ENCODE measurements at regions not wholly inside any gene's neighbourhood (a gene's known extent, or its start where the extent isn't known, plus 50 kb on each side); places are given as distances from the start of the nearest gene placed in this dataset.
A peak's percentile ranks its signal among the peaks of the same experiment; 100 is the strongest.

DNA sequence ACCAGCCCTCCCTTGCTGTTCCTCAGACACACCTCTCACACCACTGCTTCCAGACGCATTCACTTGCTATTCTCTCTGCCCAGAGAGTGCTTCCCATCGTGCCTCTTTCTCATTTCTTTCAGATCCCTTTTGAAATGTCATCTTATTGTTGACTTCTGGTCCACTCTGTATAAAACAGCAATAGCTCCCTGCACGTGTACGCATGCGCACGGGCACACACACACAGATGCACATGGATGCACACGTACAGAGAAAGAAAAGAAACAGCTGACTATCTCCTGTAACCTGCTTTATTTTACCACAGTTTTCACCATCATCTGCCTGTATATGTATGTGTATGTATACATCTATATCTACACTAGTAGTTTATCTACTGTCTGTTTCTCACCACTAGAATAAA lies 285.9 kb upstream of the NR5A2 start:
- Histone ChIP-seq H3K36me3 (ENCODE audit: control insufficient read depth in 2 of 2, extremely low read depth in 1 of 2, insufficient read depth in 1 of 2, low read length in 1 of 2) (no peaks in the 10 kb centered on the region), H3K27me3 (replicated peaks in 1 of 2; ENCODE audit: control insufficient read depth in 2 of 2, extremely low read depth in 1 of 2, insufficient read depth in 2 of 2, low read length in 1 of 2) (peaks cover 0 to 8% of the 10 kb centered on the region in 2 experiments), H3K27ac (ENCODE audit: low read length) (no peak overlapping the region), H3K4me1 (ENCODE audit: control insufficient read depth in 1 of 2, extremely low read depth in 1 of 2, insufficient read depth in 2 of 2, low read length in 2 of 2) (no peaks in the 10 kb centered on the region), H3K4me3 (ENCODE audit: control insufficient read depth in 1 of 2, extremely low read depth in 1 of 2, low read length in 1 of 2) (no peak overlapping the region), H3K9me3 (no peaks in the 10 kb centered on the region)
- no peaks in the 10 kb centered on the region for H3K9me3 Mint-ChIP-seq
- no peak overlapping the region for H3K4me3 Mint-ChIP-seq
- H3K4me1 Mint-ChIP-seq = no peaks in the 10 kb centered on the region
- WGBS (ENCODE audit: insufficient coverage) = no CpG with 5 or more reads among the region's 7 CpGs
- H3K27ac Mint-ChIP-seq = no peak overlapping the region
- ATAC-seq (replicated peaks in 1 of 4) (no peak), DNase-seq (no peak)
- H3K36me3 Mint-ChIP-seq = no peaks in the 10 kb centered on the region
- POLR2A ChIA-PET = no interaction called here
- CTCF ChIA-PET = no interaction called here
- H3K27me3 Mint-ChIP-seq = peaks cover 7 to 8% of the 10 kb centered on the region in 2 donors

DNA sequence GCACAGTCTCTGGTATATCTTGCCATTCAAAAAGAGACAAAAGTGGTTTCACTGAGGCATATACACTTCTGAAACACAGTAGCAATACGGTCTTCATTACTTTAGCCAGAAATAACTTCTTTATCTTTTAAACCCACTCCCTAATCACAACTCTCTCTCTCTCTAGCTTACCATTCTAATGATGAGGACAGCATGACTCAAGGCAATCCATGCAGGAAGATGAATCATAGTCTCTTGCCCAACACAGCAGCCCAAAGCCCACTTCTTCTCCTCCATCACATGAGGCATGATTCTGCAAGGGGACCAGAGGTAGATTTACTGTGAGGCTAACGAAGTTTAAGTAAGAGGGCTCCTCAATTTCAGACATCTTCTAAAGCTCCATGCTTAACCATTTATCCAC lies 285.0 kb upstream of the NR5A2 start:
- H3K9me3 Mint-ChIP-seq = no peaks in the 10 kb centered on the region
- Histone ChIP-seq H3K36me3 (ENCODE audit: control insufficient read depth in 2 of 2, extremely low read depth in 1 of 2, insufficient read depth in 1 of 2, low read length in 1 of 2) (no peaks in the 10 kb centered on the region), H3K4me3 (ENCODE audit: control insufficient read depth in 1 of 2, extremely low read depth in 1 of 2, low read length in 1 of 2) (no peak overlapping the region), H3K9me3 (no peaks in the 10 kb centered on the region), H3K27me3 (replicated peaks in 1 of 2; ENCODE audit: control insufficient read depth in 2 of 2, extremely low read depth in 1 of 2, insufficient read depth in 2 of 2, low read length in 1 of 2) (peaks cover 0 to 8% of the 10 kb centered on the region in 2 experiments), H3K27ac (ENCODE audit: low read length) (no peak overlapping the region), H3K4me1 (ENCODE audit: control insufficient read depth in 1 of 2, extremely low read depth in 1 of 2, insufficient read depth in 2 of 2, low read length in 2 of 2) (no peaks in the 10 kb centered on the region)
- no peak overlapping the region for H3K4me3 Mint-ChIP-seq
- ATAC-seq (replicated peaks in 1 of 4) (no peak), DNase-seq (peak in 1 of 35 experiments; percentile 1)
- 40% methylated on average over 1 of the region's 2 CpGs for WGBS (ENCODE audit: insufficient coverage)
- ChIA-PET CTCF (interaction anchor here in 1 of 2 donors (0.5 kb wide), 1 partner anchor 180 kb away, joined by 3 read pairs; no protein-coding TSS in a partner anchor), POLR2A (no interaction called here)
- no peaks in the 10 kb centered on the region for H3K36me3 Mint-ChIP-seq
- H3K27me3 Mint-ChIP-seq = peaks cover 7 to 8% of the 10 kb centered on the region in 2 donors
- H3K27ac Mint-ChIP-seq = no peak overlapping the region
- no peaks in the 10 kb centered on the region for H3K4me1 Mint-ChIP-seq

DNA sequence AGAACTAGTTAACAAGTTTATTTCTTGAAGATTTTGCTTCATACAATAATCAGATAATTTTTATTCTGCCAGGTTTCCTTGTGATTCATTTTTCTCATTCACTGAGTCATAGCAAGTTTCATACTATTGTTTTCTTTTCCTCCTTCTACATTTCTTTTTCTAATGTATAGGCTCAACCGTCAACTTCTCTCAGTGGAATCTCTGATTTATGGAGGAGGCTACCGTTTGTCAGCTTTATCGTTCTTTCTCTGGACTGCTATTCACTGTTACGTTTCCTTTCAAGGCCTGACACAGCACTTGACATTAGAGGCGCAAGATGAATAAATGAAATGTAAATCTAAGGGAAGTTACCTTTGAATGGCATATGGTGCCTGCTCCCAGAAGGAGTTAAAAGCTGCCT lies 284.3 kb upstream of the NR5A2 start:
- Histone ChIP-seq H3K27me3 (replicated peaks in 1 of 2; ENCODE audit: control insufficient read depth in 2 of 2, extremely low read depth in 1 of 2, insufficient read depth in 2 of 2, low read length in 1 of 2) (peaks cover 0 to 11% of the 10 kb centered on the region in 2 experiments), H3K4me3 (ENCODE audit: control insufficient read depth in 1 of 2, extremely low read depth in 1 of 2, low read length in 1 of 2) (no peak overlapping the region), H3K4me1 (ENCODE audit: control insufficient read depth in 1 of 2, extremely low read depth in 1 of 2, insufficient read depth in 2 of 2, low read length in 2 of 2) (no peaks in the 10 kb centered on the region), H3K9me3 (no peaks in the 10 kb centered on the region), H3K36me3 (ENCODE audit: control insufficient read depth in 2 of 2, extremely low read depth in 1 of 2, insufficient read depth in 1 of 2, low read length in 1 of 2) (no peaks in the 10 kb centered on the region), H3K27ac (ENCODE audit: low read length) (no peak overlapping the region)
- Mint-ChIP-seq H3K9me3 (no peaks in the 10 kb centered on the region), H3K36me3 (no peaks in the 10 kb centered on the region), H3K27ac (no peak overlapping the region), H3K27me3 (peaks cover 7 to 8% of the 10 kb centered on the region in 2 donors), H3K4me1 (no peaks in the 10 kb centered on the region), H3K4me3 (no peak overlapping the region)
- ChIA-PET CTCF (no interaction called here), POLR2A (no interaction called here)
- DNase-seq (no peak), ATAC-seq (replicated peaks in 1 of 4) (no peak)
- no CpG with 5 or more reads among the region's 5 CpGs for WGBS (ENCODE audit: insufficient coverage)

DNA sequence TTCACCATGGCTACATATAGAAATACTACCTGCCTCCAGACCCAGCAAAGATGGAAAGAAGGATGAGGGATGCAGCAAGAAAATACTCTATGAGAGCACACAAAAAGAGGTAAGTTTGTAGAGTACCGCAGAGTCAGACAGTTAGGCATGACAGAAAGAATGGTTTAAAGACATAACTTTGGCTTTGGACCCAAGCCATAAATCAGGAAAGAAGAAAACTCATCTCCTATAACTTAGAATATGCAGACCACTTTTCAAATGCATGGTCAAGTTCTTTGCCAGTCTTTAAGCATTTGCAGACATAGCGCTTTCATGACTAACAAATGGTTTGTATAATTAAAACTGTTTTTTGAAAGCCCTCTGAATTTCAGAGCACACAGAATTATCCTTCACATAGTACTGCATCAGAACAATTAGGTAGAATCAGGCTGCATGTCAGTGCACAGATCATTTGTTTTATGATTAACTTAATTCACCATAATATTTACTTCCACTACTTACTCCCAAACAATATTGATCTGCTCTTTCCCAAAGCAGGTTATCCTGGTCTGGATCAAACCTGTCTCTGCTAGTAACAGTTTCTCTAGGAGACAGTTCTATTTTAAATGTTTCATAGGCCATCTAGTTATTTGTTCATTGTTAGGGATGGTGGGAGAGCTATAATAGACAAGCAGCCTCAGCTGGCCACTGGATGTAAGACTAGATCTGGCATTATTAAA lies 280.7 kb upstream of the NR5A2 start:
- Histone ChIP-seq H3K4me3 (ENCODE audit: control insufficient read depth in 1 of 2, extremely low read depth in 1 of 2, low read length in 1 of 2) (no peak overlapping the region), H3K27me3 (replicated peaks in 1 of 2; ENCODE audit: control insufficient read depth in 2 of 2, extremely low read depth in 1 of 2, insufficient read depth in 2 of 2, low read length in 1 of 2) (peaks cover 0 to 6% of the 10 kb centered on the region in 2 experiments), H3K9me3 (no peaks in the 10 kb centered on the region), H3K27ac (ENCODE audit: low read length) (no peak overlapping the region), H3K4me1 (ENCODE audit: control insufficient read depth in 1 of 2, extremely low read depth in 1 of 2, insufficient read depth in 2 of 2, low read length in 2 of 2) (no peaks in the 10 kb centered on the region), H3K36me3 (ENCODE audit: control insufficient read depth in 2 of 2, extremely low read depth in 1 of 2, insufficient read depth in 1 of 2, low read length in 1 of 2) (no peaks in the 10 kb centered on the region)
- H3K4me3 Mint-ChIP-seq = no peak overlapping the region
- ATAC-seq (replicated peaks in 1 of 4) (no peak), DNase-seq (no peak)
- no peaks in the 10 kb centered on the region for H3K4me1 Mint-ChIP-seq
- no peaks in the 10 kb centered on the region for H3K36me3 Mint-ChIP-seq
- ChIA-PET CTCF (interaction anchor here (0.6 to 0.7 kb wide), 2 partner anchors 13 to 319 kb away, joined by 3 to 4 read pairs; no protein-coding TSS in a partner anchor), POLR2A (no interaction called here)
- WGBS (ENCODE audit: insufficient coverage) = no CpG with 5 or more reads among the region's 2 CpGs
- H3K9me3 Mint-ChIP-seq = no peaks in the 10 kb centered on the region
- H3K27ac Mint-ChIP-seq = no peak overlapping the region
- peaks cover 7 to 9% of the 10 kb centered on the region in 2 donors for H3K27me3 Mint-ChIP-seq

DNA sequence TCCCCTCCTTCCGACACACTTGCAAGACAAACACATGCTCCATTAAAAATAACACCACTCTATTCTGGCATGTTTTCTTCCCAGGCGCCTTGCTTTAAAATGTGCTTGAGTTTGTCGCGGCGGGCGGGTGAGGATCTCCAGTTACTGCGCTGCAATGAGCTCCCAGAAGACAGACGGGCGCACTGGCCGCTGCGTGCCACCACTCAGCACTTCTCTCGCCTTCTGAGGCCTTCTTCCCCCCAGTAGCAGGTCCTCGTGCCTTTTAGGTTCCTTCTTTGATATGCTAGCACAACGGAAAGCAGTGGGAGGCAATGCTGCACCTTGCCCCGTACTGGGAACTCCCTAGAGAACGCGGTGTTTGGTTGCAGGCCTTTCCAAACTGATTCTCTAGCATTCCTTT lies 279.5 kb upstream of the NR5A2 start:
- CTCF ChIA-PET = no interaction called here
- H3K4me1 Mint-ChIP-seq = no peaks in the 10 kb centered on the region
- no peaks in the 10 kb centered on the region for H3K36me3 Mint-ChIP-seq
- Histone ChIP-seq H3K9me3 (no peaks in the 10 kb centered on the region), H3K4me1 (ENCODE audit: control insufficient read depth in 1 of 2, extremely low read depth in 1 of 2, insufficient read depth in 2 of 2, low read length in 2 of 2) (no peaks in the 10 kb centered on the region), H3K4me3 (ENCODE audit: control insufficient read depth in 1 of 2, extremely low read depth in 1 of 2, low read length in 1 of 2) (no peak overlapping the region), H3K27me3 (replicated peaks in 1 of 2; ENCODE audit: control insufficient read depth in 2 of 2, extremely low read depth in 1 of 2, insufficient read depth in 2 of 2, low read length in 1 of 2) (peaks cover 0 to 3% of the 10 kb centered on the region in 2 experiments), H3K27ac (ENCODE audit: low read length) (no peak overlapping the region), H3K36me3 (ENCODE audit: control insufficient read depth in 2 of 2, extremely low read depth in 1 of 2, insufficient read depth in 1 of 2, low read length in 1 of 2) (no peaks in the 10 kb centered on the region)
- H3K4me3 Mint-ChIP-seq = no peak overlapping the region
- no peaks in the 10 kb centered on the region for H3K9me3 Mint-ChIP-seq
- no peak for ATAC-seq (replicated peaks in 1 of 4)
- peaks cover 7 to 12% of the 10 kb centered on the region in 2 donors for H3K27me3 Mint-ChIP-seq
- WGBS (ENCODE audit: insufficient coverage) = 85% methylated on average over 17 of the region's 17 CpGs
- H3K27ac Mint-ChIP-seq = no peak overlapping the region
- DNase-seq = no peak
- POLR2A ChIA-PET = no interaction called here

DNA sequence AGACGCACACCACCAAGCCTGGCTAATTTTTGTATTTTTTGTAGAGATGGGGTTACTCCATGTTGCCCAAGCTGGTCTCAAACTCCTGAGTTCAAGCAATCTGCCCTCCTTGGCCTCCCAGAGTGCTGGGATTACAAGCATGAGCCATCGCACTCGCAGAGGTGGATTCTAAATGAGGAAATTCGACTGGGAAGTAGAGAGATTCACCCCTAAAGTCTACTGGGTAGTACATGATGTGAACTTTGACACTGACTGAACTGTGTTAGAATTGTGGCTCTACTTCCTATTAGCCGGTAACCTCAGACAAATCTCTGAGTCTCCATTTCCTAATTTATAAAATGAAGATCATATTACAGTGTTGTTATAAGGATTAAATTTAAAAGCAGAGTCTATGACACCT lies 276.0 kb upstream of the NR5A2 start:
- no peak for ATAC-seq (replicated peaks in 1 of 4)
- ChIA-PET POLR2A (no interaction called here), CTCF (no interaction called here)
- Mint-ChIP-seq H3K9me3 (no peaks in the 10 kb centered on the region), H3K27ac (no peak overlapping the region), H3K4me1 (no peaks in the 10 kb centered on the region), H3K4me3 (no peak overlapping the region), H3K27me3 (peaks cover 5 to 12% of the 10 kb centered on the region in 2 donors), H3K36me3 (no peaks in the 10 kb centered on the region)
- no peak for DNase-seq
- WGBS (ENCODE audit: insufficient coverage) = 80% methylated on average over 2 of the region's 5 CpGs
- Histone ChIP-seq H3K4me1 (ENCODE audit: control insufficient read depth in 1 of 2, extremely low read depth in 1 of 2, insufficient read depth in 2 of 2, low read length in 2 of 2) (no peaks in the 10 kb centered on the region), H3K27ac (ENCODE audit: low read length) (no peak overlapping the region), H3K36me3 (ENCODE audit: control insufficient read depth in 2 of 2, extremely low read depth in 1 of 2, insufficient read depth in 1 of 2, low read length in 1 of 2) (no peaks in the 10 kb centered on the region), H3K9me3 (no peaks in the 10 kb centered on the region), H3K27me3 (replicated peaks in 1 of 2; ENCODE audit: control insufficient read depth in 2 of 2, extremely low read depth in 1 of 2, insufficient read depth in 2 of 2, low read length in 1 of 2) (peaks cover 0 to 3% of the 10 kb centered on the region in 2 experiments), H3K4me3 (ENCODE audit: control insufficient read depth in 1 of 2, extremely low read depth in 1 of 2, low read length in 1 of 2) (no peak overlapping the region)
